ENCODE measurements at regions not wholly inside any gene's neighbourhood (a gene's known extent, or its start where the extent isn't known, plus 50 kb on each side); places are given as distances from the start of the nearest gene placed in this dataset.

GRCh38 chr1:29501227-29501976 is 265.1 kb downstream of the PTPRU start:
- no peak for DNase-seq

GRCh38 chr1:29500651-29501050 is 264.3 kb downstream of the PTPRU start:
- DNase-seq: no peak

GRCh38 chr1:29500041-29500440 is 263.7 kb downstream of the PTPRU start:
- DNase-seq: no peak

- DNase-seq: no peak
Measured at GRCh38 chr1:29499104-29499650, 262.9 kb downstream of the PTPRU start.

GRCh38 chr1:29498126-29499103 is 262.1 kb downstream of the PTPRU start:
- DNase-seq: no peak

GRCh38 chr1:29497395-29498125 is 261.2 kb downstream of the PTPRU start:
- DNase-seq: no peak

GRCh38 chr1:29496701-29497100 is 260.4 kb downstream of the PTPRU start:
- no peak for DNase-seq

- no peak for DNase-seq
Measured at GRCh38 chr1:29490204-29490934, 254.0 kb downstream of the PTPRU start.

- no peak for DNase-seq
Measured at GRCh38 chr1:29489471-29489870, 253.1 kb downstream of the PTPRU start.

- no peak for DNase-seq
Measured at GRCh38 chr1:29488794-29489311, 252.5 kb downstream of the PTPRU start.

- no peak for DNase-seq
Measured at GRCh38 chr1:29488086-29488793, 251.9 kb downstream of the PTPRU start.

GRCh38 chr1:29487291-29487690 is 251.0 kb downstream of the PTPRU start:
- no peak for DNase-seq

GRCh38 chr1:29485096-29485925 is 249.0 kb downstream of the PTPRU start:
- no peak for DNase-seq

GRCh38 chr1:29482991-29483390 is 246.7 kb downstream of the PTPRU start:
- no peak for DNase-seq

GRCh38 chr1:29482064-29482463 is 245.7 kb downstream of the PTPRU start:
- no peak for DNase-seq

- no peak for DNase-seq
Measured at GRCh38 chr1:29481031-29481430, 244.7 kb downstream of the PTPRU start.

GRCh38 chr1:29478879-29479278 is 242.6 kb downstream of the PTPRU start:
- no peak for DNase-seq

- no peak for DNase-seq
Measured at GRCh38 chr1:29478151-29478791, 241.9 kb downstream of the PTPRU start.

- DNase-seq: no peak
Measured at GRCh38 chr1:29475326-29475725, 239.0 kb downstream of the PTPRU start.
